ENCODE measurements at regions not wholly inside any gene's neighbourhood (a gene's known extent, or its start where the extent isn't known, plus 50 kb on each side); places are given as distances from the start of the nearest gene placed in this dataset.

- TF ChIP-seq CTCF (IDR thresholded peaks at IDR 0.05) (no peak), POLR2A (IDR thresholded peaks at IDR 0.05) (no peak)
Measured at GRCh38 chr13:31427151-31428100, 227.7 kb downstream of the B3GLCT start.

Data from adrenal gland (tissue), 5 donors.